ENCODE measurements at regions not wholly inside any gene's neighbourhood (a gene's known extent, or its start where the extent isn't known, plus 50 kb on each side); places are given as distances from the start of the nearest gene placed in this dataset.

- no peak for DNase-seq
- in situ Hi-C loops (cut with MboI; ENCODE audit: low pct_unique_long_range_greater_than_20kb, low sequenced_read_pairs) = no loop called here
These were observed 274.9 kb upstream of the TCF4 start for GRCh38 chr18:55862693-55863390.

- DNase-seq = no peak
- in situ Hi-C loops (cut with MboI; ENCODE audit: low pct_unique_long_range_greater_than_20kb, low sequenced_read_pairs) = no loop called here
These were observed 273.3 kb upstream of the TCF4 start for GRCh38 chr18:55861266-55861665.

DNA sequence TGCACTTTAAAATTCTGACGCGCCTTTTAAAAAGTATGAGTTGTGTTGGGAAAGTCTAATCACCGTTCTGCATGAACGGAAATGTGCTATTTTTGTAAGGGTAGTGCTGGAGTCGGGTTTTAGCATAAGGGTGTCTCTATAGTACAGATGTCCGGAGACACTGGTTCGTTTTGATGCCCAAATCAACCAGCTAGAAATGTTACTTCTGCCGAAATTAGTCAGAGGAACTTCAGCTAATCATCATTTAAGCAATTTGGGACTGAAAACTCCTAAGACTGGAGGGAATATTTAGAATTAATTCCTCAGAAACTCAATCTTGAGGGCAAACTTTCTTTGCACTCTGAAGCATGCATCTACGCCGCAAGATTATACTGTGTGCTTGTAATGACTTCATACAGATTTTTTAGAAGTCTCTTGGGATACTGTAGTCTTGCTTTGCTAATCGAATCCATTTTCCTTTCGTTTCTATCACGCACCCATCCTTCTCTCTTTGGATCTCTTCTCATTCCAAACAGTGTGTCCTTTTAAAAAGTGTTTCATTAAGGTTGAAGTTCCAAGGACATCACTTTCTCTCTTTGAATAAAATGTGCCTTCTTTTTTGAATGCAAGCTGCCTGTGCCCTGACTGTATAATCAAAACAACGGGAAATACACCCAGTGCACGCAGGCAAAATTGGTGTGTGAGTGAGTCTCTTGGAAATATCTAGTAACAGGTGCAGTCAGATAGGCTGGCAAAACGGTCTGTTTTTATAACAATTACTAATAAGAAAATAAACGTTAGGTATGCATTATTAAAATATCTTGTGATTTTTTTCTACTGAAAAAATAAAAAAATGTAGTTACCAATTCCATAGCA is 270.9 kb upstream of the TCF4 start:
- in situ Hi-C loops (cut with MboI; ENCODE audit: low pct_unique_long_range_greater_than_20kb, low sequenced_read_pairs) = no loop called here
- DNase-seq = no peak

DNA sequence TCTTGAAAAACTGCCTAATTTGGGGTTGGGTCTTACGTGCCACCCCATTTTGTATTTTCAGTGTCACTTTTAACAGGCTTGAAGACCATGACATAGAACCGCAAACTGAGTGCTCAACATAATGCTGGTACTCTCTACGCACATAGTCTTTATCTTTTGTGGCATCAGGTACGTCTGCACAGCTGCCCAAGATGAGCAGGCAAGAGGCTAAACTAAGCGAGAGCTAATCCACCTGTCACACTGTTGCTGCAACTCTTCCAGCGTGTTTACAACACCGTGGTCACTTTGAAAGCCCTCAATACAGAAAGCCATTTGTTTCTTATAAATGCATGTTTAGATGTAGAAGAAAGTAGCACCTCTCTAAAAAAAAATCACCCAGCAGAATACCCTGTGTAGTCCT is 270.0 kb upstream of the TCF4 start:
- in situ Hi-C loops (cut with MboI; ENCODE audit: low pct_unique_long_range_greater_than_20kb, low sequenced_read_pairs) = no loop called here
- DNase-seq = no peak

- in situ Hi-C loops (cut with MboI; ENCODE audit: low pct_unique_long_range_greater_than_20kb, low sequenced_read_pairs) = no loop called here
- no peak for DNase-seq
These were observed 269.4 kb upstream of the TCF4 start for GRCh38 chr18:55857409-55857808.

DNA sequence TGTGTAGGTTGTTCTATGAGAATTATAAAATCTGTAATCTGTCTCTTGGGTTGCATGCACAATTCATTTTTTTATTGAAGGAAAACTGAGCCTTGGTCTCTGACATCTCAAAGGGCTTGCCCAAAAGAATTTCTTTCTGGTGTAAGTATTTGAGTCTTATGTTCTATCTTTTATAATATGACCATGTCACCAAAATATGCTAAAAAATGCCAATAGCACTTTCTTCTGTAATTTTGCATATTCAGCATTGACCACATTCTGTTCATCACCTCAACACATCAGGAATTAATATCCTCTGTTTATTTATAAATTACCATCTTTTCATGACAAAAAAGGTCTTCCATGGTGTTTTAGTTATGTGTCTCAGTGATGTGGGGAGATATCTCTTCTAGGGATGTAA is 268.7 kb upstream of the TCF4 start:
- in situ Hi-C loops (cut with MboI; ENCODE audit: low pct_unique_long_range_greater_than_20kb, low sequenced_read_pairs) = no loop called here
- no peak for DNase-seq

GRCh38 chr18:55856229-55856628 is 268.2 kb upstream of the TCF4 start:
- in situ Hi-C loops (cut with MboI; ENCODE audit: low pct_unique_long_range_greater_than_20kb, low sequenced_read_pairs) = no loop called here
- DNase-seq = no peak

DNA sequence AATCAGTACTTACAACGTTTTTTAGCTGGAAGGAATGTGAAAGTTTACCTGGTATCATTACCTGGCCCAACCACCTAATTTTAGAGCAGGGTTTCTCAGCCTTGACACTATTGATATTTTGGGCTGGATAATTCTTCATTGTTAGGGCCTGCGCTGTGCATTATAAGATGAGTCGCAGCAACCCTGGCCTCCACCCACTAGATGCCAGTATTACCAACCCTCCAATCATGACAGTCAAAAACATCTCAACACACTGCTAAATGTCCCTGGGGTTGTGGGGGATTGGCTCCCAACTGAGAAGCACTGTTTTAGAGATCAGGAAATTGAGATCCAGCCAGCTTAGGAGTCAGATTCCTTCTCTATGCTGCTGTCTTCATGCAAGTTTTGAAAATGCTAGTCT is 265.3 kb upstream of the TCF4 start:
- in situ Hi-C loops (cut with MboI; ENCODE audit: low pct_unique_long_range_greater_than_20kb, low sequenced_read_pairs) = no loop called here
- no peak for DNase-seq

DNA sequence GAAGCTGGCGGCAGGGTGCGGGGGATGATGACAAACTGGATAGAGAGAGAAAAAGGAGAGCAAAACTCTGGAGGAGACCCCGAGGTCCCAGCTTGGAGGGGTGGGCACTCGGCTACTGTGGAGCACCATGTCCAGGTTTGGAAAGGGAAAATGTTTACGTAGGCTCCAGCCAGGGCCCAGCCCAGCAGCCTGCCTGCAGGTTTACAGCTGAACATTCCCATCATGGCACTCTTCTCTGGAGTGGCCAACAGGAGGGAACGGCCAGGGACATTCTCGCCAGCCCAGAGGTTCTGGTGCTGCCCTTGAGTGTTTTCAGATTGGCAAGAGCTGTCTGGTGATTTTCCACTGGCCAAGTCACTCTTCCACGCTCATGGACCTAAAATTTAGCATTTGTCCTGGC is 262.9 kb upstream of the TCF4 start:
- in situ Hi-C loops (cut with MboI; ENCODE audit: low pct_unique_long_range_greater_than_20kb, low sequenced_read_pairs) = no loop called here

DNA sequence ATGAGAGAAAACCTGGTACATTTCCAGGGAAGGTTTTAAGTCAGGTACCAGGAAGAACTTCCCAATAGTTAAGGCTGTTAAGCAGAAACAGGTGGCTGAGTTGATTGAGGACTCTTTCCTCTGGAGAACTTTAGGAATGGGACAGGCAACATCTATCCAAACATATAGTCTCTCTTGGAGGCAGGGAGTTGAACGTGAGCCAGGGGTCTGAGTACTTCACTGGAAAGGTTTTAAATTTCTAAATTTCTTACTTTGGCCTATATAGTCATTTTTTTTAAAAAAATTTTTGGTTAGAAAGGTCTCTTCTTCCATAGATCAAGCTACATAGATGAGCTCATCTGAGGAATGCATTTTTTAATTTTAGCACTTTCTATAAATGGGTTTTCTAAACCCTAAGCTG is 261.4 kb upstream of the TCF4 start:
- DNase-seq = no peak
- in situ Hi-C loops (cut with MboI; ENCODE audit: low pct_unique_long_range_greater_than_20kb, low sequenced_read_pairs) = no loop called here

More for the DNA sequence above, 262.9 kb upstream of the TCF4 start:
- no peak for DNase-seq

DNA sequence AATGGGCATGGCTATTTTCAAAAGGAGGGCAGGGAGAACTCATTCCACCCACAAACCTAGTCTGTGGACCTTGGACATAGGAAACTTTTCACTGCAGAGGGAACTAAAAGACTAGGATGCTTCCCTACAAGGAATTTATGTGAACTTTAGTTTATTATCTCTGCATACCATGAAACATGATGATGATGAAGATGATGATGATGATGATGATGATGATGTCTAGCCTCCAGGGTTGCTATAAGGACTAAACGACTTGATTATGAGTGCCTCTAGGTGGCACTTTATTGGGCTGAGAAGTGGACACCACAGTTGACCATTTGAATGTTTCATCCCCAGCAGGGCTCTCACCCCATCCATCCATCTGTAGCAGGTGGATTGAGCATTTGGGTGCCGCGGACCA is 260.0 kb upstream of the TCF4 start:
- DNase-seq = no peak
- in situ Hi-C loops (cut with MboI; ENCODE audit: low pct_unique_long_range_greater_than_20kb, low sequenced_read_pairs) = no loop called here

DNA sequence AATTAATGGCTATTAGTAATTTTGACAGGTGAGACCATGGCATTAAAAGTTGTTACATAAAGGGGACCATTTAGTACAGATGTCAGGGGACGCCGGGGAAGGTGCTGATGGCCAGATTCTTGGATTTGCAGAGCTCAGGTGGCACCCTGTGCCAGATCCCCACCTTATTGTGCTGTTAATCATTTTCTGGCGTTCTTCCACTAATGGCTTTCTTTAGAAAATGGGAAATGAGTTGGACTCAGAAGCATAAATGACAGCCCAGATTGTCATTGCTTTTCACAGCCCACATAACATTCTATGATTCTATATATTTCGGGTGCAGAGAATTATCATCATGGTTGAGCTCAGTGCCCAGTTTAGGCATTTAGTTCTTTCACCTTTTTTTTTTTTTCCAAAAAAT is 257.2 kb upstream of the TCF4 start:
- in situ Hi-C loops (cut with MboI; ENCODE audit: low pct_unique_long_range_greater_than_20kb, low sequenced_read_pairs) = no loop called here
- DNase-seq = no peak

- in situ Hi-C loops (cut with MboI; ENCODE audit: low pct_unique_long_range_greater_than_20kb, low sequenced_read_pairs) = no loop called here
These were observed 256.4 kb upstream of the TCF4 start for GRCh38 chr18:55844382-55844781.

GRCh38 chr18:55841314-55841713 is 253.3 kb upstream of the TCF4 start:
- in situ Hi-C loops (cut with MboI; ENCODE audit: low pct_unique_long_range_greater_than_20kb, low sequenced_read_pairs) = no loop called here
- no peak for DNase-seq

More at GRCh38 chr18:55844382-55844781, 256.4 kb upstream of the TCF4 start:
- no peak for DNase-seq

GRCh38 chr18:55840601-55841170 is 252.7 kb upstream of the TCF4 start:
- in situ Hi-C loops (cut with MboI; ENCODE audit: low pct_unique_long_range_greater_than_20kb, low sequenced_read_pairs) = no loop called here

GRCh38 chr18:55839343-55839742 is 251.4 kb upstream of the TCF4 start:
- no peak for DNase-seq
- in situ Hi-C loops (cut with MboI; ENCODE audit: low pct_unique_long_range_greater_than_20kb, low sequenced_read_pairs) = no loop called here

More at GRCh38 chr18:55840601-55841170, 252.7 kb upstream of the TCF4 start:
- no peak for DNase-seq

DNA sequence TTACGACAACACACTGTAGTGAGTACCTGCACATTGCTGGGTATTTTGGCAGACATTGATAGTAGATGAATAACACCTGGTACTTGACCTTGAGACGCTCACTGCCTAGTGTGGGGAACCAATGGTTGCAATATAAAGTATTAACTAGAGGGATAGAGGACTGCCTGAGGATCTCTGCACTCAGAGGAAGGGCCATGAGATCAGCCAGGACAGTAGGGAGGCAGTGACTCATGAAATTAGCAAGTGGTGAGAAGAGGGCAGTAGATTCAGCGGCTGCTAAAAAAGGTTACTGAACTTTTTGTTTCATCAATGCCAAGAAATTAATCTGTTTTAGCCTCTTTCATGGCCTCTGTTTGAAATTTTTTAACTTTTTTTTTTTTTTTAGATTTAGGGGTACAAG is 250.8 kb upstream of the TCF4 start:
- no peak for DNase-seq
- in situ Hi-C loops (cut with MboI; ENCODE audit: low pct_unique_long_range_greater_than_20kb, low sequenced_read_pairs) = no loop called here

GRCh38 chr18:55838319-55838718 is 250.3 kb upstream of the TCF4 start:
- in situ Hi-C loops (cut with MboI; ENCODE audit: low pct_unique_long_range_greater_than_20kb, low sequenced_read_pairs) = no loop called here
- DNase-seq = no peak

- DNase-seq = no peak
- in situ Hi-C loops (cut with MboI; ENCODE audit: low pct_unique_long_range_greater_than_20kb, low sequenced_read_pairs) = no loop called here
These were observed 245.6 kb upstream of the TCF4 start for GRCh38 chr18:55833543-55833942.

- in situ Hi-C loops (cut with MboI; ENCODE audit: low pct_unique_long_range_greater_than_20kb, low sequenced_read_pairs) = no loop called here
- peak; percentile 84 for DNase-seq
These were observed 242.6 kb upstream of the TCF4 start for GRCh38 chr18:55830544-55830943.

Data from KBM-7 (cell line).